ENCODE measurements at regions not wholly inside any gene's neighbourhood (a gene's known extent, or its start where the extent isn't known, plus 50 kb on each side); places are given as distances from the start of the nearest gene placed in this dataset.

- Mint-ChIP-seq H3K4me1 (peaks cover 32% of the 10 kb centered on the region), H3K36me3 (no peaks in the 10 kb centered on the region), H3K27ac (peak overlapping the region; percentile 84), H3K4me3 (no peak overlapping the region), H3K9me3 (no peaks in the 10 kb centered on the region), H3K27me3 (ENCODE audit: low read depth) (no peaks in the 10 kb centered on the region)
- TF ChIP-seq, protein P1, sequence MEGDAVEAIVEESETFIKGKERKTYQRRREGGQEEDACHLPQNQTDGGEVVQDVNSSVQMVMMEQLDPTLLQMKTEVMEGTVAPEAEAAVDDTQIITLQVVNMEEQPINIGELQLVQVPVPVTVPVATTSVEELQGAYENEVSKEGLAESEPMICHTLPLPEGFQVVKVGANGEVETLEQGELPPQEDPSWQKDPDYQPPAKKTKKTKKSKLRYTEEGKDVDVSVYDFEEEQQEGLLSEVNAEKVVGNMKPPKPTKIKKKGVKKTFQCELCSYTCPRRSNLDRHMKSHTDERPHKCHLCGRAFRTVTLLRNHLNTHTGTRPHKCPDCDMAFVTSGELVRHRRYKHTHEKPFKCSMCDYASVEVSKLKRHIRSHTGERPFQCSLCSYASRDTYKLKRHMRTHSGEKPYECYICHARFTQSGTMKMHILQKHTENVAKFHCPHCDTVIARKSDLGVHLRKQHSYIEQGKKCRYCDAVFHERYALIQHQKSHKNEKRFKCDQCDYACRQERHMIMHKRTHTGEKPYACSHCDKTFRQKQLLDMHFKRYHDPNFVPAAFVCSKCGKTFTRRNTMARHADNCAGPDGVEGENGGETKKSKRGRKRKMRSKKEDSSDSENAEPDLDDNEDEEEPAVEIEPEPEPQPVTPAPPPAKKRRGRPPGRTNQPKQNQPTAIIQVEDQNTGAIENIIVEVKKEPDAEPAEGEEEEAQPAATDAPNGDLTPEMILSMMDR (IDR thresholded peaks at IDR 0.05; ENCODE audit: unreplicated experiment), result no peak
- DNase-seq (ENCODE audit: low spot score in 2 of 2, unreplicated experiment in 2 of 2), result no peak
Measured at GRCh38 chr20:6575912-6576401, 191.5 kb upstream of the BMP2 start.

DNA sequence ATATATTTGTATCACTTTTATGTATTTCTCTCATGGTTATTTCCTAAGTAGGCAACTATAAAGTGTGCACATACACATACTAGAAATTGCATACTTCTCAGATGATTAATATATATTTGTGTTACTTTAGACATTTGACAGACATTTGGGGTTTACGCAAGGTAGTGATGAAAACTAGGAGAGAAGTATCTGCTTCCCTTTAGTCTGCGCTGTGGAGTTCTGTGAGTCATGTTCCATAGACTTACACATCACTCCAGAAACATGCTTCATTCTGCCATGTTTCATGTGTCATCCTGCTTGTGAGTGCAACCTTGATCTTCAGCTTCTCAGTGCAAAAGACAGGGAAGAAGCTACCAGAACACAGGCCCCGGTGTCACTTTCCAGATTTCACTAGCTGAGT lies 200.7 kb upstream of the BMP2 start:
- Mint-ChIP-seq H3K27ac (no peak overlapping the region), H3K4me1 (peaks cover 18% of the 10 kb centered on the region), H3K4me3 (no peak overlapping the region), H3K9me3 (peaks cover 16% of the 10 kb centered on the region), H3K36me3 (no peaks in the 10 kb centered on the region), H3K27me3 (ENCODE audit: low read depth) (no peaks in the 10 kb centered on the region)
- DNase-seq (ENCODE audit: low spot score in 2 of 2, unreplicated experiment in 2 of 2), result no peak
- TF ChIP-seq, protein P1 (IDR thresholded peaks at IDR 0.05; ENCODE audit: unreplicated experiment), result no peak

DNA sequence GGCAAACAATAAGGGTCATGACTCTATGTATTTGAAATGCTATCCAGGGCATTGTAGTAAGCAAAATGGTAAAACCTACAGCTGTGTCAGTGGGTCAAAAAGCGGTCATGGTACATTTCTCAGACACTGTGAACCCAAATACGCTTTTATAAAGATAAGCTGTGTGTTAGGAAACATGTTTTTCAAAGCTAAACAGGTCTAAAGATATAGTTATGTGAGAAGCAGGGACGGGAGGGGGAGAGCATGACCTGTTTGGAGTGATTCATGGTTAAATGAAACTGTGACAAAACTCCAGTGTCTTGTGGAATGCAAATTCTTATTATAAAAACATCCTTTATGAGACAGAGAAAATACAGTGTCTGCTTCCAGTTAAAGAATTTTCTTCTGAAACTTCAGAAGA lies 205.4 kb upstream of the BMP2 start:
- peaks cover 41% of the 10 kb centered on the region for H3K4me1 Mint-ChIP-seq
- DNase-seq (ENCODE audit: low spot score in 2 of 2, unreplicated experiment in 2 of 2), result no peak
- no peaks in the 10 kb centered on the region for H3K9me3 Mint-ChIP-seq
- H3K4me3 Mint-ChIP-seq, result no peak overlapping the region
- H3K36me3 Mint-ChIP-seq, result no peaks in the 10 kb centered on the region
- H3K27ac Mint-ChIP-seq, result peak overlapping the region; percentile 87
- TF ChIP-seq, protein P1 (IDR thresholded peaks at IDR 0.05; ENCODE audit: unreplicated experiment), result no peak
- no peaks in the 10 kb centered on the region for H3K27me3 Mint-ChIP-seq (ENCODE audit: low read depth)

GRCh38 chr20:6560978-6561377 lies 206.5 kb upstream of the BMP2 start:
- TF ChIP-seq, protein P1 (IDR thresholded peaks at IDR 0.05; ENCODE audit: unreplicated experiment), result no peak
- no peaks in the 10 kb centered on the region for H3K36me3 Mint-ChIP-seq
- no peaks in the 10 kb centered on the region for H3K27me3 Mint-ChIP-seq (ENCODE audit: low read depth)
- H3K9me3 Mint-ChIP-seq, result no peaks in the 10 kb centered on the region
- H3K4me1 Mint-ChIP-seq, result peaks cover 40% of the 10 kb centered on the region
- no peak overlapping the region for H3K4me3 Mint-ChIP-seq
- no peak for DNase-seq (ENCODE audit: low spot score in 2 of 2, unreplicated experiment in 2 of 2)
- peak overlapping the region; percentile 17 for H3K27ac Mint-ChIP-seq

- Mint-ChIP-seq H3K27ac (no peak overlapping the region), H3K4me3 (no peak overlapping the region), H3K27me3 (ENCODE audit: low read depth) (no peaks in the 10 kb centered on the region), H3K9me3 (peaks cover 3% of the 10 kb centered on the region), H3K36me3 (no peaks in the 10 kb centered on the region), H3K4me1 (peaks cover 38% of the 10 kb centered on the region)
- no peak for DNase-seq (ENCODE audit: low spot score in 2 of 2, unreplicated experiment in 2 of 2)
- TF ChIP-seq, protein P1 (IDR thresholded peaks at IDR 0.05; ENCODE audit: unreplicated experiment), result no peak
Measured at GRCh38 chr20:6559791-6560190, 207.7 kb upstream of the BMP2 start.

DNA sequence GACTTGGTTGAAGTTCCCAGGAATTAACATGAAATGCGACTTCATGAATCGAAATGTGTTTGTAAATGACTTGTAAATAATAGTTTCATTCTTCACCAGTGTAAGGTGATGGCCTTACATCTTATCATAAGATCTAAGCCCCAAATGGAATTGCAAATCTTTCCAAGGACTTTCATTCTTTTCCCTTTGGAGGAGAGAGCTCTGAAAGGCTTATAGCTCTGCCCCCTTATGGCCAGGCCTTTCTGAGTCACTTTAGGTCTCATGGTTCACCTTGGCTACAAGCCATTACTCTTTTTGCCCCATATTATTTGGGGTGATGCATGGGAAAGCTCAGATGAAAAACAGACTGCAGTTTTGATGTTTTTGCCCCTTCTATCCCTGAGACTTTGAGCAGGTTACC lies 209.1 kb upstream of the BMP2 start:
- Mint-ChIP-seq H3K27ac (no peak overlapping the region), H3K4me3 (no peak overlapping the region), H3K36me3 (no peaks in the 10 kb centered on the region), H3K4me1 (peaks cover 36% of the 10 kb centered on the region), H3K9me3 (peaks cover 9% of the 10 kb centered on the region), H3K27me3 (ENCODE audit: low read depth) (no peaks in the 10 kb centered on the region)
- DNase-seq (ENCODE audit: low spot score in 2 of 2, unreplicated experiment in 2 of 2), result no peak
- TF ChIP-seq, protein P1 (IDR thresholded peaks at IDR 0.05; ENCODE audit: unreplicated experiment), result no peak
